ENCODE measurements at regions not wholly inside any gene's neighbourhood (a gene's known extent, or its start where the extent isn't known, plus 50 kb on each side); places are given as distances from the start of the nearest gene placed in this dataset.

- DNase-seq, result no peak
Observed at GRCh38 chr5:147963948-147964693, 57.8 kb upstream of the C5orf46 start.

DNA sequence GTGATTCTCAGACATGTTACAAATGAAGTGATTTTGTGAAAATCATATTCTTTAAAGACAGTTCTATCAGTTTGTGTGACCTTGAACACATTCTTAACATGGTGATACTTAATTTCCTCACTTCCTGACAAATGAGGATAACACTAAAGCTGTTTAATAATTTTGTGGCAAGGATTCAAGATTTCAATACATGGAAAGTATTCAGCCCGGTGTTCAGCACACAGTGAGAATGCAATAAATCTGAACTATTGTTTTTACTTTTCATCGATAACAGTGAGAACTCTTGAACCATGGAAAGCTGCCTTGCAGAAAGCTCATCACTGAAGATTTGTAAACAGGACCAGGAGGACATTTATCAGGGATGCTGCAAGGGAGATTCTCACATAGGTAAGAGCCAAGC lies 57.1 kb upstream of the C5orf46 start:
- DNase-seq, result no peak

- DNase-seq, result no peak
Observed at GRCh38 chr5:147961208-147961749, 54.9 kb upstream of the C5orf46 start.

DNA sequence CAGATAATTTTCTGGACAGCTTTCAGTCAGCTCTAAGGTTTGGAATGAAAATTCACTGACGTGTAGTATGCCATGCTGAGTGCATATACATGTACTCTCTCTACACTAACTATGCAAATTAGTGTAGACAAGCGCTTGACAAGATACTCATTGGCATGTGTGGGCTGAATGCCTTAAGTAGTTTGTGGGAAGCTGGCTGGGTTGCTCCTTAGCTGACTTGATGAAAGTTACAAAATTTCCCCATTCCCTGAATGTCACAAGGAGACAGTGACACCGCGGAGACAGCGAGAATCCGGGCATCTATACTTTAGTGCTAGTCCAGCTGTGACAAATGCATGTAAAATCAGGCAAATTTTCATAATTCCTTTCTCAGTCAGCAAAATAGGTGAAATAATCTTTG lies 51.6 kb upstream of the C5orf46 start:
- DNase-seq, result no peak

DNA sequence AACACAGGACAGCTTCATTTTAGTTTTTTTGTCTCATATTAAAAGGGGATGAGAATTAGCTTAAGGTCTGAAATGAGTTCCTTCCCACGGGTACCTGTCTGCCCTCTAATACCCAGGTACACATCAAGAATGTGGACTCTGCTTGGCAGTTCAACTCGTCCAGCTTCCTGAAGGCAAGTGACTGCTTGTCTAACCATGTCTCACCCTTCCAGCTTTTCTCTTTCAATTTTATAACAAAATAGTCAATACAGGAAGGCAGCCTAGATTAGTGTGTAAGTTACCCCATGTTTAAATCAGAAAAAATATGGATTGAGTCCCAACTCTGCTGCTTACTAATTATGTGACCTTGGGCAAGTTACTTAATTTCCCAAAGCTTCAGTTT lies 50.5 kb upstream of the C5orf46 start:
- no peak for DNase-seq

- DNase-seq, result no peak
Observed at GRCh38 chr5:147956064-147956841, 49.9 kb upstream of the C5orf46 start.
